ENCODE measurements at regions not wholly inside any gene's neighbourhood (a gene's known extent, or its start where the extent isn't known, plus 50 kb on each side); places are given as distances from the start of the nearest gene placed in this dataset.

GRCh38 chr1:58123051-58123450 is 423.5 kb downstream of the OMA1 start:
- no peaks in the 10 kb centered on the region for H3K36me3 ChIP-seq (ENCODE audit: control insufficient read depth, insufficient read depth, low read length)
- 100% methylated on average over 1 of the region's 2 CpGs for WGBS (ENCODE audit: insufficient coverage)
- no peaks in the 10 kb centered on the region for H3K4me1 ChIP-seq (ENCODE audit: control insufficient read depth, insufficient read depth, low read length)
- DNase-seq: no peak
- no peaks in the 10 kb centered on the region for H3K27me3 ChIP-seq (ENCODE audit: control insufficient read depth, insufficient read depth, low read length)
- H3K27ac ChIP-seq (ENCODE audit: low read length): no peak overlapping the region
- no peak overlapping the region for H3K4me3 ChIP-seq (ENCODE audit: low read length)
- no peaks in the 10 kb centered on the region for H3K9me3 ChIP-seq (replicated peaks; ENCODE audit: control insufficient read depth, low read depth, low read length)

GRCh38 chr1:58119971-58120370 is 426.6 kb downstream of the OMA1 start:
- no CpG with 5 or more reads among the region's 2 CpGs for WGBS (ENCODE audit: insufficient coverage)
- H3K36me3 ChIP-seq (ENCODE audit: control insufficient read depth, insufficient read depth, low read length): no peaks in the 10 kb centered on the region
- no peaks in the 10 kb centered on the region for H3K4me1 ChIP-seq (ENCODE audit: control insufficient read depth, insufficient read depth, low read length)
- peaks cover 2% of the 10 kb centered on the region for H3K9me3 ChIP-seq (replicated peaks; ENCODE audit: control insufficient read depth, low read depth, low read length)
- H3K27ac ChIP-seq (ENCODE audit: low read length): no peak overlapping the region
- no peak overlapping the region for H3K4me3 ChIP-seq (ENCODE audit: low read length)
- DNase-seq: no peak
- no peaks in the 10 kb centered on the region for H3K27me3 ChIP-seq (ENCODE audit: control insufficient read depth, insufficient read depth, low read length)

GRCh38 chr1:58116284-58116683 is 430.2 kb downstream of the OMA1 start:
- H3K4me1 ChIP-seq (ENCODE audit: control insufficient read depth, insufficient read depth, low read length): no peaks in the 10 kb centered on the region
- H3K9me3 ChIP-seq (replicated peaks; ENCODE audit: control insufficient read depth, low read depth, low read length): peaks cover 2% of the 10 kb centered on the region
- no peak overlapping the region for H3K4me3 ChIP-seq (ENCODE audit: low read length)
- H3K36me3 ChIP-seq (ENCODE audit: control insufficient read depth, insufficient read depth, low read length): no peaks in the 10 kb centered on the region
- no peak overlapping the region for H3K27ac ChIP-seq (ENCODE audit: low read length)
- no peak for DNase-seq
- H3K27me3 ChIP-seq (ENCODE audit: control insufficient read depth, insufficient read depth, low read length): no peaks in the 10 kb centered on the region

DNA sequence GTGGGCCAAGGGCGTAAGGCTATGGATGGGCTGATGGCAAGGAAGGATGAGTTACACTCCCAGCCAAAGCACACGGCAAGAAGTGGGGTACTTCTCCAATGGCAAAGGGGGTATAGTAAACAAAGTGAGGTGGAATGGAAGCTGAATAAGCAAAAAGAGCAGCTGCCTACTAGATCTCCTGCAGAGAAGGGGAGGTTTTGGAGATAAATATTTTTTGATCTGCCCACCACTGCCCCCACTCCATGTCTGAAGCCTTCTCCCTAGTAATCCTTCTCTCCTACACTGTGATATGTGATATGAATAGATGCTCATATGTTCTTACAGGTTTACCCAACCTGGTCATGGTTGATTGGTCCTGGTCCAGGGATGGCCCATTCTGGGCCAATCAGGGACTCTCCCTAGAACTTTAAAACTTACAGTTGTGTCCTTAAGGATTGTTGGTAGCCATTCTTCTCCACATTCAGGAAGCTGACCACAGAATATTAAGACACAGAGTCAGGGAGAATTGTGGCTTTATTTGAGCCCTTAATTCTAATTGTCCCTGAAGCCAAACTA is 436.8 kb downstream of the OMA1 start:
- Histone ChIP-seq H3K4me1 (ENCODE audit: control insufficient read depth, insufficient read depth, low read length) (no peaks in the 10 kb centered on the region), H3K9me3 (replicated peaks; ENCODE audit: control insufficient read depth, low read depth, low read length) (no peaks in the 10 kb centered on the region), H3K4me3 (ENCODE audit: low read length) (no peak overlapping the region), H3K36me3 (ENCODE audit: control insufficient read depth, insufficient read depth, low read length) (no peaks in the 10 kb centered on the region), H3K27ac (ENCODE audit: low read length) (no peak overlapping the region), H3K27me3 (ENCODE audit: control insufficient read depth, insufficient read depth, low read length) (no peaks in the 10 kb centered on the region)
- 72% methylated on average over 2 of the region's 2 CpGs for WGBS (ENCODE audit: insufficient coverage)
- DNase-seq: no peak

- H3K4me3 ChIP-seq (ENCODE audit: low read length): no peak overlapping the region
- H3K27ac ChIP-seq (ENCODE audit: low read length): no peak overlapping the region
- no peaks in the 10 kb centered on the region for H3K9me3 ChIP-seq (replicated peaks; ENCODE audit: control insufficient read depth, low read depth, low read length)
- H3K36me3 ChIP-seq (ENCODE audit: control insufficient read depth, insufficient read depth, low read length): no peaks in the 10 kb centered on the region
- DNase-seq: no peak
- WGBS (ENCODE audit: insufficient coverage): no CpG with 5 or more reads among the region's 2 CpGs
- H3K27me3 ChIP-seq (ENCODE audit: control insufficient read depth, insufficient read depth, low read length): no peaks in the 10 kb centered on the region
- H3K4me1 ChIP-seq (ENCODE audit: control insufficient read depth, insufficient read depth, low read length): no peaks in the 10 kb centered on the region
These were observed 437.7 kb downstream of the OMA1 start for GRCh38 chr1:58108783-58109182.

- no peaks in the 10 kb centered on the region for H3K9me3 ChIP-seq (replicated peaks; ENCODE audit: control insufficient read depth, low read depth, low read length)
- DNase-seq: no peak
- no peak overlapping the region for H3K4me3 ChIP-seq (ENCODE audit: low read length)
- no peaks in the 10 kb centered on the region for H3K36me3 ChIP-seq (ENCODE audit: control insufficient read depth, insufficient read depth, low read length)
- H3K27ac ChIP-seq (ENCODE audit: low read length): no peak overlapping the region
- H3K27me3 ChIP-seq (ENCODE audit: control insufficient read depth, insufficient read depth, low read length): no peaks in the 10 kb centered on the region
- no CpG with 5 or more reads among the region's 1 CpG for WGBS (ENCODE audit: insufficient coverage)
- H3K4me1 ChIP-seq (ENCODE audit: control insufficient read depth, insufficient read depth, low read length): no peaks in the 10 kb centered on the region
These were observed 438.6 kb downstream of the OMA1 start for GRCh38 chr1:58107943-58108342.

GRCh38 chr1:58104960-58105359 is 441.6 kb downstream of the OMA1 start:
- WGBS (ENCODE audit: insufficient coverage): no CpG with 5 or more reads among the region's 4 CpGs
- Histone ChIP-seq H3K27ac (ENCODE audit: low read length) (no peak overlapping the region), H3K27me3 (ENCODE audit: control insufficient read depth, insufficient read depth, low read length) (no peaks in the 10 kb centered on the region), H3K9me3 (replicated peaks; ENCODE audit: control insufficient read depth, low read depth, low read length) (no peaks in the 10 kb centered on the region), H3K4me3 (ENCODE audit: low read length) (no peak overlapping the region), H3K36me3 (ENCODE audit: control insufficient read depth, insufficient read depth, low read length) (no peaks in the 10 kb centered on the region), H3K4me1 (ENCODE audit: control insufficient read depth, insufficient read depth, low read length) (no peaks in the 10 kb centered on the region)
- no peak for DNase-seq

- Histone ChIP-seq H3K4me1 (ENCODE audit: control insufficient read depth, insufficient read depth, low read length) (no peaks in the 10 kb centered on the region), H3K9me3 (replicated peaks; ENCODE audit: control insufficient read depth, low read depth, low read length) (no peaks in the 10 kb centered on the region), H3K27ac (ENCODE audit: low read length) (no peak overlapping the region), H3K36me3 (ENCODE audit: control insufficient read depth, insufficient read depth, low read length) (no peaks in the 10 kb centered on the region), H3K27me3 (ENCODE audit: control insufficient read depth, insufficient read depth, low read length) (no peaks in the 10 kb centered on the region), H3K4me3 (ENCODE audit: low read length) (no peak overlapping the region)
- WGBS (ENCODE audit: insufficient coverage): 100% methylated on average over 1 of the region's 2 CpGs
- no peak for DNase-seq
These were observed 449.8 kb downstream of the OMA1 start for GRCh38 chr1:58096714-58097113.

DNA sequence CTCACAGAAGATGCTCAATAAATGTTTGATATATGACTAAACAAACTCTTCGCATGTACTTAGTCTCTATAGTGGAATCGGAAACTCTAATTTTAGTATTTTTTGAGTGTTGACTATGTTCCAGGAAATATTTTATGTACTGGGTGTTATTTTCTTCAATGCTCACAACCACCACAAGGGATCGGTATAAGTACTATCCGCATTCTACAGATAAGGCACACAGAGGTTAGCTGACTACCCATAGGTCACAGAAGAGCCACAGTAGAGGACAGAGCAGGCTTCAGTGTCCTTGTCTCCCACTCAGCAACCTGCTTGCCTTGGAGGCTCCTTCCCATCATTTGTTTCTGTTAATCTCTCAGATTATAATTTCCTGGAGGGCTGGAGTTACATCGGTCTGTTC is 451.3 kb downstream of the OMA1 start:
- no peaks in the 10 kb centered on the region for H3K27me3 ChIP-seq (ENCODE audit: control insufficient read depth, insufficient read depth, low read length)
- H3K4me3 ChIP-seq (ENCODE audit: low read length): no peak overlapping the region
- H3K9me3 ChIP-seq (replicated peaks; ENCODE audit: control insufficient read depth, low read depth, low read length): no peaks in the 10 kb centered on the region
- H3K36me3 ChIP-seq (ENCODE audit: control insufficient read depth, insufficient read depth, low read length): no peaks in the 10 kb centered on the region
- WGBS (ENCODE audit: insufficient coverage): no CpG with 5 or more reads among the region's 5 CpGs
- no peak for DNase-seq
- H3K4me1 ChIP-seq (ENCODE audit: control insufficient read depth, insufficient read depth, low read length): no peaks in the 10 kb centered on the region
- no peak overlapping the region for H3K27ac ChIP-seq (ENCODE audit: low read length)

- Histone ChIP-seq H3K4me1 (ENCODE audit: control insufficient read depth, insufficient read depth, low read length) (no peaks in the 10 kb centered on the region), H3K27ac (ENCODE audit: low read length) (no peak overlapping the region), H3K9me3 (replicated peaks; ENCODE audit: control insufficient read depth, low read depth, low read length) (no peaks in the 10 kb centered on the region), H3K36me3 (ENCODE audit: control insufficient read depth, insufficient read depth, low read length) (no peaks in the 10 kb centered on the region), H3K27me3 (ENCODE audit: control insufficient read depth, insufficient read depth, low read length) (no peaks in the 10 kb centered on the region), H3K4me3 (ENCODE audit: low read length) (no peak overlapping the region)
- no CpG with 5 or more reads among the region's 2 CpGs for WGBS (ENCODE audit: insufficient coverage)
- DNase-seq: no peak
These were observed 452.3 kb downstream of the OMA1 start for GRCh38 chr1:58094221-58094620.

DNA sequence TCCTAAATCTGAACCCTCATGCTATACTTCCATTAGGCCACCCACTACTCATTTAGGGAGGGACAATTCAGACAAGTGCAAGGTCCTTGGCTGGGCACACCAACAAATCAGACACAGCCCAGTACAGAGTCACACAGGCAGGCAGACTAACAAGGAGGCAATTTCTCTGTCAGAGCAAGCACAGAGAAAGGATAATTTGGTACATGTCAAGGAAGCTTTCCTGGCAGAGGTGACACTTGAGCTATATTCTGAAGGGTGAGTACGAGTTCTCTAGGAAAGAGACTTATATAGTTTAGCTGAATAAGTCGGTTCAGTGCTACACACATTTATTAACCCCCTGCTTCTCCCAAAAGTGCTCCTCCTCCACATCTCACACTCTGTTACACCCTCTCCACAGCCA is 455.9 kb downstream of the OMA1 start:
- H3K9me3 ChIP-seq (replicated peaks; ENCODE audit: control insufficient read depth, low read depth, low read length): no peaks in the 10 kb centered on the region
- peaks cover 2% of the 10 kb centered on the region for H3K27me3 ChIP-seq (ENCODE audit: control insufficient read depth, insufficient read depth, low read length)
- DNase-seq: no peak
- H3K27ac ChIP-seq (ENCODE audit: low read length): no peak overlapping the region
- no peak overlapping the region for H3K4me3 ChIP-seq (ENCODE audit: low read length)
- no peaks in the 10 kb centered on the region for H3K4me1 ChIP-seq (ENCODE audit: control insufficient read depth, insufficient read depth, low read length)
- no peaks in the 10 kb centered on the region for H3K36me3 ChIP-seq (ENCODE audit: control insufficient read depth, insufficient read depth, low read length)
- no CpG with 5 or more reads among the region's 2 CpGs for WGBS (ENCODE audit: insufficient coverage)
